ENCODE measurements at regions not wholly inside any gene's neighbourhood (a gene's known extent, or its start where the extent isn't known, plus 50 kb on each side); places are given as distances from the start of the nearest gene placed in this dataset.

GRCh38 chr20:57847104-57847503 is 137.3 kb upstream of the PMEPA1 start:
- DNase-seq (ENCODE audit: low read depth): no peak

GRCh38 chr20:57844626-57845596 is 135.1 kb upstream of the PMEPA1 start:
- no peak for DNase-seq (ENCODE audit: low read depth)

GRCh38 chr20:57843941-57844625 is 134.3 kb upstream of the PMEPA1 start:
- DNase-seq (ENCODE audit: low read depth): no peak

GRCh38 chr20:57842720-57843119 is 132.9 kb upstream of the PMEPA1 start:
- no peak for DNase-seq (ENCODE audit: low read depth)

GRCh38 chr20:57841297-57841866 is 131.6 kb upstream of the PMEPA1 start:
- no peak for DNase-seq (ENCODE audit: low read depth)

- no peak for DNase-seq (ENCODE audit: low read depth)
Observed at GRCh38 chr20:57840504-57841296, 130.9 kb upstream of the PMEPA1 start.

GRCh38 chr20:57840066-57840465 is 130.3 kb upstream of the PMEPA1 start:
- no peak for DNase-seq (ENCODE audit: low read depth)

GRCh38 chr20:57838670-57839151 is 128.9 kb upstream of the PMEPA1 start:
- no peak for DNase-seq (ENCODE audit: low read depth)

GRCh38 chr20:57837208-57838035 is 127.6 kb upstream of the PMEPA1 start:
- DNase-seq (ENCODE audit: low read depth): no peak

- DNase-seq (ENCODE audit: low read depth): no peak
Observed at GRCh38 chr20:57835588-57836455, 126.0 kb upstream of the PMEPA1 start.

GRCh38 chr20:57835074-57835452 is 125.2 kb upstream of the PMEPA1 start:
- no peak for DNase-seq (ENCODE audit: low read depth)

- DNase-seq (ENCODE audit: low read depth): no peak
Observed at GRCh38 chr20:57834306-57835073, 124.7 kb upstream of the PMEPA1 start.

- DNase-seq (ENCODE audit: low read depth): no peak
Observed at GRCh38 chr20:57831993-57832585, 122.3 kb upstream of the PMEPA1 start.

GRCh38 chr20:57831326-57831992 is 121.6 kb upstream of the PMEPA1 start:
- no peak for DNase-seq (ENCODE audit: low read depth)

GRCh38 chr20:57830515-57830895 is 120.7 kb upstream of the PMEPA1 start:
- DNase-seq (ENCODE audit: low read depth): no peak

- no peak for DNase-seq (ENCODE audit: low read depth)
Observed at GRCh38 chr20:57829805-57830514, 120.1 kb upstream of the PMEPA1 start.

- no peak for DNase-seq (ENCODE audit: low read depth)
Observed at GRCh38 chr20:57829336-57829735, 119.5 kb upstream of the PMEPA1 start.

- DNase-seq (ENCODE audit: low read depth): no peak
Observed at GRCh38 chr20:57828696-57829095, 118.9 kb upstream of the PMEPA1 start.
